ENCODE measurements at regions not wholly inside any gene's neighbourhood (a gene's known extent, or its start where the extent isn't known, plus 50 kb on each side); places are given as distances from the start of the nearest gene placed in this dataset.

DNA sequence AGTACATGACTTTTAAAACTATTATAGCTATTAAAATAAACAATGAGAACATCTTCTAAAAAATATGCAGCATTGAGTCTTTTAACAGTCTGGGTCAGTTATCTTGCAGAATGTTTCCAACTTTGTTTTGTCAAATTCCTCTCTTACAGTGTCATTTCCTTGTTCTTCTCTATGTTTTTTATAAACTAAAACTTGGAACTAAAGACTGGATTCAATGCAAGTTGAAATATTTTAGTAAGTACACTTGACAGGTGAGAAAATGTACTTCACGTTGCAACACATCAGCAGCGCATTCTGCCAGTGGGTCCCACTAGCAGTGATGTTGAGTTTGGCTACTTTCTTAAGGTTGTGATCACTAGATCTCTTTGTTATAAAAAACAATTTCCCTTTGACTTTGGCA lies 1407.6 kb upstream of the RAG2 start:
- H3K27ac Mint-ChIP-seq = no peak overlapping the region
- no peaks in the 10 kb centered on the region for H3K36me3 Mint-ChIP-seq
- DNase-seq (no peak), ATAC-seq (ENCODE audit: low read depth in 2 of 2) (no peak)
- H3K4me3 Mint-ChIP-seq = no peak overlapping the region
- H3K27me3 Mint-ChIP-seq = no peaks in the 10 kb centered on the region
- Histone ChIP-seq H3K27ac (ENCODE audit: insufficient read depth, low read length, poor library complexity, severe bottlenecking) (no peak overlapping the region), H3K4me3 (ENCODE audit: low read depth, low read length) (no peak overlapping the region), H3K36me3 (ENCODE audit: control insufficient read depth, insufficient read depth, low read length) (no peaks in the 10 kb centered on the region), H3K9me3 (ENCODE audit: control insufficient read depth in 2 of 2, low read length in 2 of 2) (no peaks in the 10 kb centered on the region), H3K4me1 (ENCODE audit: control insufficient read depth, insufficient read depth, low read length, poor library complexity, severe bottlenecking) (no peaks in the 10 kb centered on the region), H3K27me3 (ENCODE audit: control insufficient read depth, insufficient read depth, low read length) (no peaks in the 10 kb centered on the region)
- peaks cover 4 to 26% (median 9%) of the 10 kb centered on the region in 7 donors for H3K9me3 Mint-ChIP-seq
- H3K4me1 Mint-ChIP-seq = no peaks in the 10 kb centered on the region

DNA sequence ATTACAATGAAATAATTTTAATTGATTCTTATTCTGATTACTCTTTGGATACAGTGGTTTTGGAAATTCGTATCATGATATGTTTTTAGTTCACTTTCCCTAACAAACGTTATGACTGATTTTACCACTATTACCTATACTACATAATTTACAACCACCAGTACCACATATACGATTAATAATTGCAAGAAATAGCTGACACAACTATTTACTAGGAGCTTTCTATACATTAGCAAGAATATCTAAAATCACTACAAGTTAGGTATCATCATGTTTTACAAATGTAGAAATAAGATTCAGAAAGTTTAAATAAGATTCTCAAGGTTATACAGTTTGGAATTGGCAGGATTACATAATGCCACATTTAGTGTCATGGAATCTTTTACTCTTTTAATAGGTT lies 1401.1 kb upstream of the RAG2 start:
- no peak overlapping the region for H3K4me3 Mint-ChIP-seq
- H3K4me1 ChIP-seq (ENCODE audit: control insufficient read depth, insufficient read depth, low read length, poor library complexity, severe bottlenecking) = no peaks in the 10 kb centered on the region
- H3K27ac ChIP-seq (ENCODE audit: insufficient read depth, low read length, poor library complexity, severe bottlenecking) = no peak overlapping the region
- no peak for DNase-seq
- no peaks in the 10 kb centered on the region for H3K4me1 Mint-ChIP-seq
- no peak overlapping the region for H3K4me3 ChIP-seq (ENCODE audit: low read depth, low read length)
- H3K36me3 ChIP-seq (ENCODE audit: control insufficient read depth, insufficient read depth, low read length) = no peaks in the 10 kb centered on the region
- H3K27me3 ChIP-seq (ENCODE audit: control insufficient read depth, insufficient read depth, low read length) = no peaks in the 10 kb centered on the region
- H3K9me3 ChIP-seq (ENCODE audit: control insufficient read depth in 2 of 2, low read length in 2 of 2) = no peaks in the 10 kb centered on the region
- no peaks in the 10 kb centered on the region for H3K36me3 Mint-ChIP-seq
- no peak for ATAC-seq (ENCODE audit: low read depth in 2 of 2)
- H3K9me3 Mint-ChIP-seq = peaks cover 3 to 25% (median 8%) of the 10 kb centered on the region in 7 donors
- no peaks in the 10 kb centered on the region for H3K27me3 Mint-ChIP-seq
- H3K27ac Mint-ChIP-seq = no peak overlapping the region

GRCh38 chr11:37995886-37996285 lies 1397.8 kb upstream of the RAG2 start:
- Mint-ChIP-seq H3K4me1 (no peaks in the 10 kb centered on the region), H3K27ac (no peak overlapping the region), H3K9me3 (peaks cover 2 to 22% (median 10%) of the 10 kb centered on the region in 7 donors), H3K27me3 (no peaks in the 10 kb centered on the region), H3K36me3 (no peaks in the 10 kb centered on the region), H3K4me3 (no peak overlapping the region)
- H3K27ac ChIP-seq (ENCODE audit: insufficient read depth, low read length, poor library complexity, severe bottlenecking) = no peak overlapping the region
- DNase-seq (no peak), ATAC-seq (ENCODE audit: low read depth in 2 of 2) (no peak)
- H3K9me3 ChIP-seq (ENCODE audit: control insufficient read depth in 2 of 2, low read length in 2 of 2) = no peaks in the 10 kb centered on the region
- no peaks in the 10 kb centered on the region for H3K27me3 ChIP-seq (ENCODE audit: control insufficient read depth, insufficient read depth, low read length)
- H3K36me3 ChIP-seq (ENCODE audit: control insufficient read depth, insufficient read depth, low read length) = no peaks in the 10 kb centered on the region
- no peak overlapping the region for H3K4me3 ChIP-seq (ENCODE audit: low read depth, low read length)
- no peaks in the 10 kb centered on the region for H3K4me1 ChIP-seq (ENCODE audit: control insufficient read depth, insufficient read depth, low read length, poor library complexity, severe bottlenecking)

- H3K9me3 ChIP-seq (ENCODE audit: control insufficient read depth in 2 of 2, low read length in 2 of 2) = peaks cover 0 to 3% of the 10 kb centered on the region in 2 experiments
- DNase-seq (no peak), ATAC-seq (ENCODE audit: low read depth in 2 of 2) (no peak)
- no peaks in the 10 kb centered on the region for H3K4me1 Mint-ChIP-seq
- H3K27ac ChIP-seq (ENCODE audit: insufficient read depth, low read length, poor library complexity, severe bottlenecking) = no peak overlapping the region
- no peaks in the 10 kb centered on the region for H3K36me3 Mint-ChIP-seq
- no peak overlapping the region for H3K4me3 Mint-ChIP-seq
- H3K27me3 Mint-ChIP-seq = peaks cover 4% of the 10 kb centered on the region
- no peaks in the 10 kb centered on the region for H3K4me1 ChIP-seq (ENCODE audit: control insufficient read depth, insufficient read depth, low read length, poor library complexity, severe bottlenecking)
- no peaks in the 10 kb centered on the region for H3K36me3 ChIP-seq (ENCODE audit: control insufficient read depth, insufficient read depth, low read length)
- H3K4me3 ChIP-seq (ENCODE audit: low read depth, low read length) = no peak overlapping the region
- H3K27me3 ChIP-seq (ENCODE audit: control insufficient read depth, insufficient read depth, low read length) = no peaks in the 10 kb centered on the region
- H3K9me3 Mint-ChIP-seq = peaks cover 5 to 24% (median 9%) of the 10 kb centered on the region in 7 donors
- H3K27ac Mint-ChIP-seq = no peak overlapping the region
Observed at GRCh38 chr11:37988031-37988430, 1390.0 kb upstream of the RAG2 start.

GRCh38 chr11:37984991-37985390 lies 1387.0 kb upstream of the RAG2 start:
- H3K4me1 Mint-ChIP-seq = no peaks in the 10 kb centered on the region
- Histone ChIP-seq H3K36me3 (ENCODE audit: control insufficient read depth, insufficient read depth, low read length) (no peaks in the 10 kb centered on the region), H3K9me3 (ENCODE audit: control insufficient read depth in 2 of 2, low read length in 2 of 2) (peaks cover 0 to 5% of the 10 kb centered on the region in 2 experiments), H3K4me1 (ENCODE audit: control insufficient read depth, insufficient read depth, low read length, poor library complexity, severe bottlenecking) (no peaks in the 10 kb centered on the region), H3K27ac (ENCODE audit: insufficient read depth, low read length, poor library complexity, severe bottlenecking) (no peak overlapping the region), H3K27me3 (ENCODE audit: control insufficient read depth, insufficient read depth, low read length) (no peaks in the 10 kb centered on the region), H3K4me3 (ENCODE audit: low read depth, low read length) (no peak overlapping the region)
- peaks cover 4% of the 10 kb centered on the region for H3K27me3 Mint-ChIP-seq
- no peak for DNase-seq
- ATAC-seq (ENCODE audit: low read depth in 2 of 2) = no peak
- no peak overlapping the region for H3K4me3 Mint-ChIP-seq
- no peaks in the 10 kb centered on the region for H3K36me3 Mint-ChIP-seq
- no peak overlapping the region for H3K27ac Mint-ChIP-seq
- peaks cover 2 to 40% (median 6%) of the 10 kb centered on the region in 7 donors for H3K9me3 Mint-ChIP-seq

DNA sequence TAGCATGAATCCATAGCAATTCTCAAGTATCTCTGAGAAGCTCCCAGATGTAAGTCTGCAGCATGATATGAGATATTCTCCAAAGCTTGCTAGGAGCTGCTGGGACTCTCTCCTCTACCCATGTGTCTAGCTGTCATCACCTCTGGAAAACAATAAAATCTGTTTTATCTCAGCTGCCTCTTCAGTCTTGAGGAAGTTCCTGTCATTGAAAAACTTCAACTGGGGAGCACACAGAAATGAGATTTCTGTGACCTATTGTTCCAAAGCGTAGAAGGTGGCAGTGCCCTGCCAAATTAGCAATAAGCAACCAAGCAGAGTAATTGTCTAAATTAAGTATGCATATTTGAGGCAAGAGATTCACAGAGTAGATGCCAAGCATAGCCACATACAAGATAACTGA lies 1380.6 kb upstream of the RAG2 start:
- Mint-ChIP-seq H3K36me3 (no peaks in the 10 kb centered on the region), H3K27me3 (no peaks in the 10 kb centered on the region), H3K9me3 (peaks cover 0 to 36% (median 4%) of the 10 kb centered on the region in 7 donors), H3K27ac (no peak overlapping the region), H3K4me3 (no peak overlapping the region), H3K4me1 (no peaks in the 10 kb centered on the region)
- no peak overlapping the region for H3K27ac ChIP-seq (ENCODE audit: insufficient read depth, low read length, poor library complexity, severe bottlenecking)
- no peaks in the 10 kb centered on the region for H3K4me1 ChIP-seq (ENCODE audit: control insufficient read depth, insufficient read depth, low read length, poor library complexity, severe bottlenecking)
- no peak for ATAC-seq (ENCODE audit: low read depth in 2 of 2)
- H3K27me3 ChIP-seq (ENCODE audit: control insufficient read depth, insufficient read depth, low read length) = no peaks in the 10 kb centered on the region
- H3K4me3 ChIP-seq (ENCODE audit: low read depth, low read length) = no peak overlapping the region
- no peak for DNase-seq
- peaks cover 0 to 5% of the 10 kb centered on the region in 2 experiments for H3K9me3 ChIP-seq (ENCODE audit: control insufficient read depth in 2 of 2, low read length in 2 of 2)
- H3K36me3 ChIP-seq (ENCODE audit: control insufficient read depth, insufficient read depth, low read length) = no peaks in the 10 kb centered on the region

DNA sequence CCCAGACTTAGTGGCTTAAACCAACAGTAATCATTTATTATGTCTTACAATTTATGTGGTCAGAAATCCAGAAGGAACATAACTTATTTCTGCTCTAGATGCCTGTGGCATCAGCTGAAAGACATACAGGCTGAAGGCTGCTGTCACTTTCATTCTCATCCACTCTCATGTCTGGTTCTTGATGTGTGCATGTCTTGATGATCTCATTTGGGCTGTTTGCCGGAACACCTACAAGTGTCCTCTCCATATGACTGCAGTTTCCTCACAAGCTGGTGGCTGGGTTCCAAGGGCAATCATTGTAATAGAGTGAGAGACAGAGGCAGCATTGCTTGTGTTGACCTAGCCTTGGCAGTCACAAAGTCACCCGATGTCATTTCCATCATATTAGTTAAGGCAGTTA lies 1375.9 kb upstream of the RAG2 start:
- Histone ChIP-seq H3K4me3 (ENCODE audit: low read depth, low read length) (no peak overlapping the region), H3K27ac (ENCODE audit: insufficient read depth, low read length, poor library complexity, severe bottlenecking) (no peak overlapping the region), H3K36me3 (ENCODE audit: control insufficient read depth, insufficient read depth, low read length) (no peaks in the 10 kb centered on the region), H3K27me3 (ENCODE audit: control insufficient read depth, insufficient read depth, low read length) (no peaks in the 10 kb centered on the region), H3K4me1 (ENCODE audit: control insufficient read depth, insufficient read depth, low read length, poor library complexity, severe bottlenecking) (no peaks in the 10 kb centered on the region), H3K9me3 (ENCODE audit: control insufficient read depth in 2 of 2, low read length in 2 of 2) (no peaks in the 10 kb centered on the region)
- Mint-ChIP-seq H3K27ac (no peak overlapping the region), H3K36me3 (no peaks in the 10 kb centered on the region), H3K27me3 (no peaks in the 10 kb centered on the region), H3K4me1 (no peaks in the 10 kb centered on the region), H3K4me3 (no peak overlapping the region), H3K9me3 (peaks cover 2 to 43% (median 8%) of the 10 kb centered on the region in 7 donors)
- ATAC-seq (ENCODE audit: low read depth in 2 of 2) (no peak), DNase-seq (no peak)

GRCh38 chr11:37972691-37973090 lies 1374.7 kb upstream of the RAG2 start:
- no peak for DNase-seq
- H3K4me3 Mint-ChIP-seq = no peak overlapping the region
- H3K27ac Mint-ChIP-seq = no peak overlapping the region
- ATAC-seq (ENCODE audit: low read depth in 2 of 2) = no peak
- no peaks in the 10 kb centered on the region for H3K4me1 Mint-ChIP-seq
- Histone ChIP-seq H3K4me3 (ENCODE audit: low read depth, low read length) (no peak overlapping the region), H3K36me3 (ENCODE audit: control insufficient read depth, insufficient read depth, low read length) (no peaks in the 10 kb centered on the region), H3K27me3 (ENCODE audit: control insufficient read depth, insufficient read depth, low read length) (no peaks in the 10 kb centered on the region), H3K4me1 (ENCODE audit: control insufficient read depth, insufficient read depth, low read length, poor library complexity, severe bottlenecking) (no peaks in the 10 kb centered on the region), H3K27ac (ENCODE audit: insufficient read depth, low read length, poor library complexity, severe bottlenecking) (no peak overlapping the region), H3K9me3 (ENCODE audit: control insufficient read depth in 2 of 2, low read length in 2 of 2) (peaks cover 0 to 6% of the 10 kb centered on the region in 2 experiments)
- H3K9me3 Mint-ChIP-seq = peaks cover 2 to 45% (median 10%) of the 10 kb centered on the region in 7 donors
- no peaks in the 10 kb centered on the region for H3K36me3 Mint-ChIP-seq
- no peaks in the 10 kb centered on the region for H3K27me3 Mint-ChIP-seq
